HG03066 (cell line): ENCODE measurements at regions not wholly inside any gene's neighbourhood (a gene's known extent, or its start where the extent isn't known, plus 50 kb on each side); places are given as distances from the start of the nearest gene placed in this dataset.
"Not testable (repeated sequence)": the region's sequence is repeated elsewhere in the genome, so short reads cannot be mapped to it uniquely, and the experiment has no call there.

Experiments used
- ATAC-seq: cut with Tn5 transposase; IDR thresholded peaks from one replicate; pipeline ENCODE4 v1.9.1; 2021; ENCODE audit warnings: low read depth; ENCODE audit not compliant: unreplicated experiment

DNA sequence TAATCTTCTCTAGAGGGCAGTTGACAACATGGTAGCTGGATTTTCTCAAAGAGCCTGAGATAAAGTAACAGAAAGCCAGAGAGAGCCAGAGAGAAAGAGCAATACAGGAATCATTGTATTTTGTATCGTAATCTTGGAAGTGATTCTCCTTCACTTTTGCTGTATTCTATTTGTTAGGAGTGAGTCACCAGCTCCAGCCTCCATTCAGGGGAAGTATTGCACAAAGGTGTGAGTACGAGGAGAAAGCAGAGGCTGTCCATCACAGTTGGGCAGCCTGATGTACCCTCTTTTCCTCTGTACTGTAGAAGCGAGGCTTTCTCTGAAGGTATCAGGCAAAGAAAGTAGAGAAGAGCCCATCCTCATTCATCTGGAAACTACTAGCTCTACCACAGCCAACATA, 176.8 kb downstream of the KCNS3 start:
- ATAC-seq = no peak

GRCh38 chr2:18050001-18050400, 171.5 kb downstream of the KCNS3 start:
- no peak for ATAC-seq

- no peak for ATAC-seq
Measured at GRCh38 chr2:18049325-18049724, 170.9 kb downstream of the KCNS3 start.

DNA sequence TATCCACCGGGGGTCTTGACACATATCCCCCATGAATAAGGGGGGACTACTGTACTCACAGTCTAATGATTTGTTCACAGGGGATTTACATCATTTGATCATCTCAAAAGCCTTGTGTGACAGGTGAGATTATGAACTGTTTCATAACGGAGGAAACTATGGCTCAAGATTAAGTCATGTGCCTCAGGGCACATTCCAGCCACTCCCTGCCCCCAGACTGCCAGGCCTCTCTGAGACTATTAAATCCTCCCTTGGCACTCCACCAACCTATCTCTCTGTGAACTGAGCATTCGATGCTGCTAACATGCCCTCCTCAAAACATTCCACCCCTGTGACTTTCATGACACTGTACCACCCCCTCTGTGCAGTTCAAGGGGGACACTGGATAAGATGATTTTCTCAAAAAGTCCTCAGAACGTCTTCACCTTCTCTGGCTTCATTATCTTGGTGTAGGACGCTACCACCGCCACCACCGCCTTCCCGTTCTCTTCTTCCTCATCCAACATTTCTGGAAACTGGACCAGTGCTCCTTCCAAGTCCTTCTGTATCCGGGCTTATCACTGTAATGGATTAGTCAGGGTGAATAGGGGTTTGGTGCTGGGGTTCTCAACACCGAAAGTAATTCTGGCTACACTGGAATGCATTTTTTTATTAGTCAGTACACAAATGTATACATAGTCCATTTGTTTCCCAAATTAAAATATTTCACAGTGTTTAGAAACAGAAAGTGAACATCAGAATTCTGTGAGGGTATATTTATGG, 169.6 kb downstream of the KCNS3 start:
- ATAC-seq = no peak

DNA sequence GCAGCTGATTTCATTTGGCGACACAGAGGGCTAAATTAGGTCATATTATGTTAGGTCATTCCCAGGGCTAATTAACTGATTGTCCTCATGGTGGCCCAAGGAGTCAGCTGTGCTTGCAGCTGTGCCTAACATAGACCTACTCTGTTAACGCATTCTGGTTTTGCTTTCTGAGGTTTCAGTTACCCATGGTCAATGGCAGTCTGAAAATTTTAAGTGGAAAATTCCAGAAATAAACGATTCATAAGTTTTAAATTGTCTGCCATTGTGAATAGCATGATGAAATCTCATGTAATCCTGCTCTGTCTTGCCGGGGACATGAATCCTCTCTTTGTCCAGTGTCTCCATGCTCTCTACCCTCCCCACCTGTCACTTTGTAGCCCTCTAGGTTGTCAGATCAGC, 168.7 kb downstream of the KCNS3 start:
- ATAC-seq = no peak

DNA sequence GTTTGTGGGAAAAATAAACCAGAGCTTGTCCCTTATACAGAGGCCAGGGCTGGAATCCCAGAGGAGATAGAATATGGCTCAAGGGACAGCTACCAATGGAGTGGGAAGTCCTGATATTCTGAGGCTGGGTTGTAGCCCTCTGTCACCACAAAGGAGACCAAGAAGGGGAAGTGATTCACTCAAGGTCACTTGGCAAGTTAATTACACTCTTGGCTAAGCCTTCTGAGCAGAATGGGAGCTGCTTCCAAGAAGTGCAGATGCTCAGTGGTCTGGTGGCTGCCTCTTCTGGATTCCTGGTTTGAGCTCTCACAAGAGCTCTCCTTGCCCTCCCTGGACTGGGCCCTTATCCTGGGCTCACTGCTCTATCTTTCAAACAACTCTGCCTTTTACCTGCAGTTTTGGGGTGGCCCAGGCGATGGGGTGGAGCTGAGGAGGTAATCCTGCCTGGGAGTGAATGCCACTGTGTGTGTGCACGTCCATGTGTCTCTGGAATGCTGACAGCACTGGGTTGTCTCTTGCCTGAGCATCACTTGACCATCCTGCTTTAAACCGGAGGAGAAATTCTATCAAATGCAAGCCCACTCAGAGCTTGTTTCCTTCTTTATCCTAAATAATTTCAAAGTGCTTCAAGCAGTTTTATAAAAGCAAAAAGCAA, 168.2 kb downstream of the KCNS3 start:
- no peak for ATAC-seq

- ATAC-seq = no peak
Measured at GRCh38 chr2:18046017-18046416, 167.6 kb downstream of the KCNS3 start.

- ATAC-seq = no peak
Measured at GRCh38 chr2:18045230-18045629, 166.8 kb downstream of the KCNS3 start.

DNA sequence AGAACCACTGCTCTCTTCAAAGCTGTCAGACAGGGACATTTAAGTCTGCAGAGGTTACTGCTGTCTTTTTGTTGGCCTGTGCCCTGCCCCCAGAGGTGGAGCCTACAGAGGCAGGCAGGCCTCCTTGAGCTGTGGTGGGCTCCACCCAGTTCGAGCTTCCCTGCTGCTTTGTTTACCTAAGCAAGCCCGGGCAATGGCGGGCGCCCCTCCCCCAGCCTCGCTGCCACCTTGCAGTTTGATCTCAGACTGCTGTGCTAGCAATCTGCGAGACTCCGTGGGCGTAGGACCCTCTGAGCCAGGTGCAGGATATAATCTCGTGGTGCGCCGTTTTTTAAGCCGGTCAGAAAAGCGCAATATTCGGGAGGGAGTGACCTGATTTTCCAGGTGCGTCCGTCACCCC, 138.9 kb downstream of the KCNS3 start:
- not testable (repeated sequence) for ATAC-seq

DNA sequence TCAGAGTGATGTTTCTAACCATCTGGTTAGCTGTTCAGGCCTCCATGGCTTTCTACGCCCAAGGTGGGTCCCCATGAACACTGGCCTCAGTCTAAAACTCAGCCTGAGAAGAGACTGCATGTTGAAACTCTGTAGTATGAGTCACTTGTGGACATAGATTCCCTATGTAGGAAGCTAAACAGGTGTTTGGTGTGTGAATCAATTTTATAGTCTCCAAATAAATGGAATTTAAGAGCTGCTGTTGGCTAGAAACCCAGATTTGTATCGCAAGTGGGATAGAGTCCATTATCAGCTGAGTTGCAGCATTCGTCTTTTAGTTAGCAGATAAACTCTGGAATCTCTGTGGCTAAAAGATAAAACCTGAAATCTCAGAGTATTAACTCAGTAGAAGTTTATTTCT, 131.4 kb downstream of the KCNS3 start:
- no peak for ATAC-seq

DNA sequence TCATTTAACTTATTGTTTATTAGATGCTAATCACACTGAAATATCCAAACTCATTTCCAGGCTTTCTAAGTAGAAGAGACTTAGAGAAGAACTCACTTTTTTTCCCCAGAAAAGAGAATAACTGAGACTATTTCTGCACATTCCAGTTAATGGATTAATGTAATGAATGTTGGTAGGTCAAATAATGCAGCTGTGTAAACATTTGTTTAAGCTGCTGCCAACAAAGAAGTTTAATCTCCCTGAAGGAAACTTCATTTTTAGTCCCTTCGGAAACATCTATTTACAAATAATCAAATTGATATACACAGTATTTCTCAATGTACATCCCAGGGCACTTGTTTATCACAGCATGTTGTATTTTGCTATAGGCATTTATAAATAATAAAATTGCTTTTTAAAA, 126.9 kb downstream of the KCNS3 start:
- ATAC-seq = no peak

DNA sequence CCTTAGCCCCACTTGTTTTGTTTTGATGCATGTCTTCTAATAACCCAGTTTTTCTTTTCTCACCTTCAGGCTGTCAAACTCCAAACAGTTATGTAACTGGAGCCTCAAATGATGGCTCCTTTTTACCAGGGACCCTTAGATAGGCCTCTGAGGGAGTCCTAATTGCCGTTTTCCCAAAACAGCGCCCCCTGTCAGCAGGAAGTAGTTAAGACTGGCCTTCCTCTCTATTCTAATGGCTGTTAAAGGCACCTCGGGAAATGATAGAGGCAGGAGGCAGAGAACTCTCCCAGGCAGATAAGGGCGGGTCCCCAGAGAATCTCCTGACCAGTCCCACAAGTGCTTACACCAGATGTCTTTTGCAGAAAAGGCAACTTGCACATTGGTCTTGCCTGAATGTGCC, 123.2 kb downstream of the KCNS3 start:
- no peak for ATAC-seq

DNA sequence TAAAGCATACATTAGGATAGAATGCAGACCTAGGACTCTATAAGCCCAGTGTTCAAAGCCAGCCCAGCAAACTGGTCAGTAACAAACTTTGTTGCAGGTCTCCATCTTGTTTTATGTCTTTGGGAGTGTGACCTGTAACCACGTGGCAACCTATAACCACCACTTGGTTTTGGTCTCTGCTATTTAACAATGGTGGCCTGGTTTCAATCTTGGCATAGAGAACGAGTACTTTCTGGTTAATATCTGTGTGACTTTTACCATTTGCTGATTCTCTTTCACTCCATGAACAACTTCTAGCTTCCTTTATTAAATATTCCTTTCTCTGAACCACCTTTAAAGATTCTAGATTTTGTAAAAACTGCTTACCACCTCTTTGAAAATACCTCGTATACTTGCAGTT, 118.5 kb downstream of the KCNS3 start:
- no peak for ATAC-seq

DNA sequence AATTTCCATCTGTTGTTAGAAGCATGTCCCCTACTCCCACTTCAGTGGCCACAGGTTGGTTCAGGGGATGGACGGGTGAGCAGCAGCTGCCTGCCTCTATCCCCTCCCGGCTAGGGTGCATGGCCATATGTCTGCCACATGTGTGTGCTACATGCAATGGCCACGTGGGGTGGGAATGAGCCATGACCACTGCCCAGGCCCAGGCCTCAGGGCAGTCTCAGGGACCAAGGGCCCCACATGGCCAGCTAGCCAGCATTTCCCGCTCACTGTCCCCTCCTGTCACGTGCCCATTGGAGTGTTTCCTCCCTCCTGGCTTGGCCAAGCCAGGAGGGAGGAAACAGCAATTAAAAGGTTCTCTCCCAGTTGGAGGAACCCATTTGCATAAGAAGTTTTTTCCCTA, 117.1 kb downstream of the KCNS3 start:
- ATAC-seq = no peak
